ENCODE measurements at regions not wholly inside any gene's neighbourhood (a gene's known extent, or its start where the extent isn't known, plus 50 kb on each side); places are given as distances from the start of the nearest gene placed in this dataset.
"Not testable (repeated sequence)": the region's sequence is repeated elsewhere in the genome, so short reads cannot be mapped to it uniquely, and the experiment has no call there.

- no peak overlapping the region for H2AFZ ChIP-seq (ENCODE audit: insufficient read depth, low read depth, low read length, poor library complexity, severe bottlenecking)
- Mint-ChIP-seq H3K9me3 (peaks cover 3 to 22% (median 12%) of the 10 kb centered on the region in 7 donors), H3K4me3 (no peak overlapping the region), H3K27ac (peak overlapping the region in 1 of 7 donors; percentile 16), H3K36me3 (no peaks in the 10 kb centered on the region), H3K27me3 (ENCODE audit: low read depth in 3 of 3) (peaks cover 0 to 4% (median 2%) of the 10 kb centered on the region in 3 donors), H3K4me1 (no peaks in the 10 kb centered on the region)
- intact Hi-C loops (cut with micrococcal nuclease), result no loop called here
- H3K36me3 ChIP-seq (replicated peaks in 1 of 2; ENCODE audit: control insufficient read depth in 1 of 2, insufficient read depth in 2 of 2, low read length in 2 of 2), result no peaks in the 10 kb centered on the region
- DNase-seq, result no peak
- H3K79me2 ChIP-seq (ENCODE audit: insufficient read depth, low read length), result no peaks in the 10 kb centered on the region
- 100% methylated on average over 4 of the region's 4 CpGs for WGBS (ENCODE audit: insufficient coverage)
- no peak overlapping the region for H3K4me3 ChIP-seq (replicated peaks in 1 of 3; ENCODE audit: low read depth in 2 of 3, low read length in 3 of 3)
- H3K27me3 ChIP-seq (ENCODE audit: control insufficient read depth in 2 of 2, insufficient read depth in 2 of 2, low read length in 2 of 2), result no peaks in the 10 kb centered on the region
- no peak overlapping the region for H3K27ac ChIP-seq (ENCODE audit: low read depth in 1 of 2, low read length in 2 of 2)
- H4K20me1 ChIP-seq (ENCODE audit: insufficient read depth, low read length), result no peaks in the 10 kb centered on the region
- H3K4me2 ChIP-seq (replicated peaks; ENCODE audit: extremely low read depth, low read length, poor library complexity, severe bottlenecking), result no peak overlapping the region
- no peak overlapping the region for H3K9ac ChIP-seq (ENCODE audit: insufficient read depth, low read length, poor library complexity, severe bottlenecking)
- H3K4me1 ChIP-seq (ENCODE audit: control insufficient read depth in 1 of 2, insufficient read depth in 2 of 2, low read length in 2 of 2), result no peaks in the 10 kb centered on the region
- TF ChIP-seq, protein P1, sequence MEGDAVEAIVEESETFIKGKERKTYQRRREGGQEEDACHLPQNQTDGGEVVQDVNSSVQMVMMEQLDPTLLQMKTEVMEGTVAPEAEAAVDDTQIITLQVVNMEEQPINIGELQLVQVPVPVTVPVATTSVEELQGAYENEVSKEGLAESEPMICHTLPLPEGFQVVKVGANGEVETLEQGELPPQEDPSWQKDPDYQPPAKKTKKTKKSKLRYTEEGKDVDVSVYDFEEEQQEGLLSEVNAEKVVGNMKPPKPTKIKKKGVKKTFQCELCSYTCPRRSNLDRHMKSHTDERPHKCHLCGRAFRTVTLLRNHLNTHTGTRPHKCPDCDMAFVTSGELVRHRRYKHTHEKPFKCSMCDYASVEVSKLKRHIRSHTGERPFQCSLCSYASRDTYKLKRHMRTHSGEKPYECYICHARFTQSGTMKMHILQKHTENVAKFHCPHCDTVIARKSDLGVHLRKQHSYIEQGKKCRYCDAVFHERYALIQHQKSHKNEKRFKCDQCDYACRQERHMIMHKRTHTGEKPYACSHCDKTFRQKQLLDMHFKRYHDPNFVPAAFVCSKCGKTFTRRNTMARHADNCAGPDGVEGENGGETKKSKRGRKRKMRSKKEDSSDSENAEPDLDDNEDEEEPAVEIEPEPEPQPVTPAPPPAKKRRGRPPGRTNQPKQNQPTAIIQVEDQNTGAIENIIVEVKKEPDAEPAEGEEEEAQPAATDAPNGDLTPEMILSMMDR (IDR thresholded peaks at IDR 0.05), result no peak
- peaks cover 0 to 5% of the 10 kb centered on the region in 2 donors for H3K9me3 ChIP-seq (replicated peaks in 1 of 2; ENCODE audit: control insufficient read depth in 1 of 2, insufficient read depth in 1 of 2, low read length in 2 of 2)
Observed at GRCh38 chr11:110514967-110515366, 85.2 kb downstream of the FDX1 start.

DNA sequence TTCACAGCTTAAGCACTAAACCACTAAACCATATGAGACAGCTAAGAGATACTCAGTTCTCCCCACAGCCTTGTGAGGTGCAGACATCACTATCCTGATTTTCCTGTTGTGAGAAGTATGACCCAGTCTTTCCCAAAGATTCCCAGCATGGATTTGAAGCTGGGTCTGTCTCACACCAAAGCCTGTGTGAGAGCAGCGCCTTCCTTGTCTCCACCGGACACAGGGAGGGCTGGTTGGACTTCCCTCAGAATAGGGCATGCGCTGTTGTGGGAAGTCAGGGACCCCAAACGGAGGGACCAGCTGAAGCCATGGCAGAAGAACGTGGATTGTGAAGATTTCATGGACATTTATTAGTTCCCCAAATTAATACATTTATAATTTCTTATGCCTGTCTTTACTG, 87.6 kb downstream of the FDX1 start:
- peaks cover 6 to 15% of the 10 kb centered on the region in 2 donors for H3K9me3 ChIP-seq (replicated peaks in 1 of 2; ENCODE audit: control insufficient read depth in 1 of 2, insufficient read depth in 1 of 2, low read length in 2 of 2)
- H3K4me2 ChIP-seq (replicated peaks; ENCODE audit: extremely low read depth, low read length, poor library complexity, severe bottlenecking); H3K4me3 ChIP-seq (replicated peaks in 1 of 3; ENCODE audit: low read depth in 2 of 3, low read length in 3 of 3); H3K27ac ChIP-seq (ENCODE audit: low read depth in 1 of 2, low read length in 2 of 2); H3K27me3 ChIP-seq (ENCODE audit: control insufficient read depth in 2 of 2, insufficient read depth in 2 of 2, low read length in 2 of 2); H3K79me2 ChIP-seq (ENCODE audit: insufficient read depth, low read length); H3K27me3 Mint-ChIP-seq (ENCODE audit: low read depth in 3 of 3); H3K9ac ChIP-seq (ENCODE audit: insufficient read depth, low read length, poor library complexity, severe bottlenecking); H4K20me1 ChIP-seq (ENCODE audit: insufficient read depth, low read length); H3K4me3 Mint-ChIP-seq; H3K4me1 ChIP-seq (ENCODE audit: control insufficient read depth in 1 of 2, insufficient read depth in 2 of 2, low read length in 2 of 2); H3K27ac Mint-ChIP-seq; intact Hi-C loops (cut with micrococcal nuclease); H2AFZ ChIP-seq (ENCODE audit: insufficient read depth, low read depth, low read length, poor library complexity, severe bottlenecking); H3K4me1 Mint-ChIP-seq; H3K36me3 Mint-ChIP-seq; H3K36me3 ChIP-seq (replicated peaks in 1 of 2; ENCODE audit: control insufficient read depth in 1 of 2, insufficient read depth in 2 of 2, low read length in 2 of 2); DNase-seq: not testable (repeated sequence)
- WGBS (ENCODE audit: insufficient coverage), result 90% methylated on average over 2 of the region's 5 CpGs
- peaks cover 8 to 31% (median 23%) of the 10 kb centered on the region in 7 donors for H3K9me3 Mint-ChIP-seq
